Nucleus accumbens (tissue), 56 donors: ENCODE measurements at regions not wholly inside any gene's neighbourhood (a gene's known extent, or its start where the extent isn't known, plus 50 kb on each side); places are given as distances from the start of the nearest gene placed in this dataset.

Experiments used
- DNase-seq, 56 donors: peaks; one replicate each; lab custom pipeline; 2025; lab: John Stamatoyannopoulos, UW

GRCh38 chr7:113825832-113826231 lies 93.0 kb downstream of the PPP1R3A start:
- DNase-seq: no peak

- DNase-seq: no peak
These were observed 94.5 kb downstream of the PPP1R3A start for GRCh38 chr7:113824117-113824823.

DNA sequence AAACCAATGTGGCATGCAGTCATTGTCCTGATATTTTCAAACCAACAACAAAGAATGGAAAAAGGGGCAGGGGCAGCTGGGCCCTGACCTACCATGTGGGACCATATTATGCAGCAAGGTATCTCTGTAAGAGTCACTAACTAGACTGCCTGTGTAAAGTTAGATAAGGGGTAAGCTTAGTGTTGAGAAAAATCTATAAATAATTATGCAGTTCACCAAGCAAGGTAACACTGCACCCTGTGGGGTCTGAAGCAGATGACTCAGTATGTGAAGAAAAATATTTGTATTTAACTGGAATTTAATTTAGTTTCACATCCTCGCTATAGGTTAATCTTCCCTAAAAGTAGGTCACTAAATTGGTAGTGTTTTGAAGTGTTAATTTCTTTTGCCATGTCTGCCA lies 99.3 kb downstream of the PPP1R3A start:
- DNase-seq: no peak

GRCh38 chr7:113816639-113817038 lies 102.2 kb downstream of the PPP1R3A start:
- DNase-seq: no peak

GRCh38 chr7:113813471-113813870 lies 105.3 kb downstream of the PPP1R3A start:
- DNase-seq: no peak

GRCh38 chr7:113812591-113813255 lies 106.1 kb downstream of the PPP1R3A start:
- no peak for DNase-seq

- no peak for DNase-seq
These were observed 108.6 kb downstream of the PPP1R3A start for GRCh38 chr7:113810080-113810744.

GRCh38 chr7:113809581-113809980 lies 109.2 kb downstream of the PPP1R3A start:
- no peak for DNase-seq

DNA sequence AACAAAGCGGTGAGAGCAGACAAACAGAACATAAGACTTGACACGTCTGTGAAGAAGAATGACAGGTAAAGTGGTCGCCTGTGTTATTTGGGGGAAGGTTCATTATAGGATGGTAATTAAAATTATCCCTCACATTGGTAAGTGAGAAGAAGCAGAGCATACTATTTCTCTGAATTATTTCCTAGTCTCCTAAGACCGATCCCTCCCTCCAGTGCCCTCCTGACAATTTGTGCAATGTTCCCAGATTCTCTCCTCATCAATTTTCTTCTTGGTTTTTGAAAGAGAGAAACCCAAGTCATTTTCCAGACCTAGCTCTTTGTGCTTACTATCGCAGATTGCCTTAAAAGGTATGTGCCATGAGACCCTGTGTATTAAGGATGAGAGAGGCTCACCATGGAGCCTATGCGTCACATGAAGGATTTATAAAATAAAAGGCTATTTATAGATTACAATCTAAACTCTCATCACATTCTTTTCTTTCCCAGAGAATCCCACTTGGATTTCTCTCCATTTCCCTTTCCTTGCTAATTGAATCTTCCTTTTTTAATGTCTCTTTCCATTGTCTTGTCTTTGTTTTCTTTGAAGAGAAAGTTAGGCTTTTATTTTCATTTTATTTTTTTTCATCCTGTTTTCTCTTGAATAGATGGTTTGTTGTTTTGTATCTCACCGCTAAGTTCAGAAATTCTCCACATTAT lies 112.0 kb downstream of the PPP1R3A start:
- DNase-seq: no peak

- DNase-seq: no peak
These were observed 112.8 kb downstream of the PPP1R3A start for GRCh38 chr7:113805976-113806375.

DNA sequence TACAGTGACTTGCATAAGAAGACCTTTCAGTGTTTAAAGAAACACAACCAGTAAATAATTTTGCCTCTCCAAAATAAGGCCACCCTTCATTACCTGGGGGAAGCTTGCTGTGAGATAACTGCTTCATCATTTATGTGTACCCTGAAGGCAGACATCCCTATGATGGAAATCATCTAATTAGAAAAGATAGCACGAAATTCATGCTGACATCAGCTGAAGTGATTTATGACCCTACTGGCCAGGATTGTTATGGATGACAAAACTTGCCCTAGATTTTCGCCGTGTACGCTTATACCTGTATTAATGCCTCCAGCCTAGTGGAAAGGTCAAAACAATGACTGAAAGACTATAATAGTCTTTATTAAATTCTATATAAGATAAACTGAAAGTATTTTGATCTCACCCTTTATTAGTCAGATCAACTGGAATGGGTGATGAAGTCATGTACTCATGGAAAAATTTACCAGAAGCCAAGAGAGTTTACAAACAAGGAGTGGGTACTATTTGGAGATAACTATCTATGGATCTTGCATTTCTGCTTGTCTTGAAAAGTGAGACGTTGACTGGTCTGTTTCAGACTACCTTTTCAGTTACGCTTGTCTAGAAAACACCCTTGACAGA lies 114.2 kb downstream of the PPP1R3A start:
- no peak for DNase-seq

DNA sequence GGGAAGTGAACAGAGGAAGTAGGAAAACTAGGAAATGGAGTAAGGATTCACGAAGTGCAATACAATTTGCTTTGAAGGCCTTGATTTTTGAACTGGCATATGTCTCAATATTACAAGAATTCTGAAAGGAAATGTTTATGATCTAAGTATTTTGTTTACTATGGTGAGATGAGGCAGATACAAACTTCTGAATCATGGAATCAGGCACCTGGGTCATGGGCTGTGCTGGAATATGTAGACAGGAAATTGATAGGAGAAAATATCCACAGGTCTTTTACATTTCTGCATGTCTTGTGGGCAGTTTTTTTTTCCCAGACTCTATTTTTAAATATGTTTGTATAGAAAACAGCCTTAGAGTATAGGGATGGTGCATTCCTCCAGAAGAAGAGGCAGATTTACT lies 117.1 kb downstream of the PPP1R3A start:
- DNase-seq: no peak

DNA sequence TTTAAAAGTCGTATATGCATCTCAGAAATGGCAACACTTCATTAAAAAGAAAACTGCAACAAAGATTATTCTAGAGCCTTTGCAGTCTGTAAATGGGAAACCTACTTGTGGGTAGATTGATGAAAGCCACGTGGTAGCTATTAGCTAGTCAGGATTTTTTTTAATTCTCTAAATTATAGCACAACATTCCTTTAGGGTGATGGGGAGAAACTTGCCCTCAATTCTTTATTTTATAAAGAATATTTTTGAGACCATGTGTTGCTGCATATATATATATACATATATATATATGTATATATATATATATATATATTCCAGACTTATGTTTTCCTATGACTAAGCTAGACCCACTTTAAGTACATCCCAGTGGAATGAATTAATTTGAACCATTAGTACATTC lies 118.0 kb downstream of the PPP1R3A start:
- no peak for DNase-seq

GRCh38 chr7:113799896-113800295 lies 118.9 kb downstream of the PPP1R3A start:
- DNase-seq: no peak

- DNase-seq: no peak
These were observed 121.3 kb downstream of the PPP1R3A start for GRCh38 chr7:113797420-113798010.

DNA sequence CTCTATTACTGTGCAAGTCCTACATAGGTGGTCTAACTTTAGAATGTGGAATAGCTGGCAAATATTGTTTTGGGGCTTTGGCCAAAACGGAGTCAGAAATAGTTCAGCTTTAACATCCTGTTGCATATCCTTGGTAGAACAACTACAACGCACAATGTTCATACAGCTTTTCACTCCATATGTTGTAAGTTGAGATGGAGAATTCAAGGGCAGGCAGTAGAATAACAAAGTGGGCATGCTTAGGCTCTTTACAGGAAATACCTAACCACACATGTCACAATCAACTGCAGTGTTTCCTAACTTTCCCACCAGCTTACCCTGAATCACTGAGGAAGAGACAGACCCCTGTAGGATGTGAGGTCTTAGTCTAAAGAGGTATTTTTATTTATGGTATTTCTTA lies 122.3 kb downstream of the PPP1R3A start:
- DNase-seq: no peak

- DNase-seq: no peak
These were observed 124.2 kb downstream of the PPP1R3A start for GRCh38 chr7:113794573-113794972.

DNA sequence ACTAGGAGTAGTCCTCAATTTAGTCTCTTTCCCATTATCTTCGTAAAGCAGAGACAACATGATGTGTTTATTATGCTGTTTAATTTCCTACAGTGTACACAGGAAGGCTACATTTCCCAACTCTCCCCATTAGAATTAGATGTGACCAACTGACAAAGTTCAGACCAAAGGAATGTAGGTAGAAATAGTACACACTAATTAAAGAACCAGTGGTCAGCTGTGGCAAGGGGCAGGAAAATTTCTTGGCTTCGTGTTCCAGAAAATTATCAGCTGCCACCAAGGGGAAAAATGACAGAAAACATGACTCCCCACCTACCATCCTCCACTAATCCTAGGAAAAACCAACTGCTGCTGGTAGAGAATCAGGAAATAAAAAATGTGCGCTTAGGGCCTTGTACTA lies 125.6 kb downstream of the PPP1R3A start:
- DNase-seq: no peak

- DNase-seq: no peak
These were observed 128.8 kb downstream of the PPP1R3A start for GRCh38 chr7:113790025-113790424.

DNA sequence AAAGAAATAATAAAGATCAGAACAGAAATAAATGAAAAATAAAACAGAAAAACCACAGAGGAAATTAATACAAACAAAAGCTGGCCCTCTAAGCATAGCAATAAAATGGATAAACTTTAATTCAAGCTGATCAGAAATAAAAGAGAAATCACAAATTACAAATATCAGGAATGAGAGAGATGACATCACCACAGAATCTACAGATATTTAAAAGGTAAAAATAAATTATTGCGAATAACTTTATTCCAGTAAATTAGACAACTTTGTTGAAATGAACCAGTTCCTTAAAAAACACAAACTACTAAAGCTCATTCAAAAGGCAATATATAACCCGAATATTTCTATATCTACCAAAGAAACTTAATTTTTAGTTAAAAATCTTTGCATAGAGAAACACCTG lies 131.7 kb downstream of the PPP1R3A start:
- DNase-seq: no peak
